ENCODE measurements at regions not wholly inside any gene's neighbourhood (a gene's known extent, or its start where the extent isn't known, plus 50 kb on each side); places are given as distances from the start of the nearest gene placed in this dataset.

DNA sequence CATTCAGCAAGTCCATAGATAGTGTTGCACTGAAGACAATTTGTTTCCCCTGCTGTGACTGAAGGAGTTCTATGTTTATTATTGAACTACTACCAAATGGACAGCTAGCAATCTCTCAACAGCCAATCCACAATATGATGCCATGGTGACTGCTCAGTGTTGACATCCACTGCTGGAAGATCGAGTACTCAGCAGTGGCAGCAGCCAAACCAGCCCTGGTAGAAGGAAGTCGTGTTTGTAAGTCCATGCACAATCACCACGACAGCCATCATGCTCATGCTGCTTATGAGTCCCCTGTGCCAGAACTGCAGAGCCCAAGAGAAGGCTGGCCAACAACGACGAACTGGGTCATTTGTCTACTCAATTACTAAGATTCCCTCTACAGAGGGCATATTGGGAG is 66.4 kb downstream of the OSR1 start:
- Histone ChIP-seq H3K27me3 (no peaks in the 10 kb centered on the region), H3K36me3 (no peaks in the 10 kb centered on the region), H3K4me3 (no peak overlapping the region), H3K27ac (no peak overlapping the region), H3K9me3 (no peaks in the 10 kb centered on the region), H3K4me1 (no peaks in the 10 kb centered on the region)
- DNase-seq: no peak
- intact Hi-C loops (cut with DNase I; ENCODE audit: low total_unique reads): no loop called here
- no peak for TF ChIP-seq CTCF (IDR thresholded peaks at IDR 0.05)
- no peak for TF ChIP-seq POLR2A (IDR thresholded peaks at IDR 0.05)

DNA sequence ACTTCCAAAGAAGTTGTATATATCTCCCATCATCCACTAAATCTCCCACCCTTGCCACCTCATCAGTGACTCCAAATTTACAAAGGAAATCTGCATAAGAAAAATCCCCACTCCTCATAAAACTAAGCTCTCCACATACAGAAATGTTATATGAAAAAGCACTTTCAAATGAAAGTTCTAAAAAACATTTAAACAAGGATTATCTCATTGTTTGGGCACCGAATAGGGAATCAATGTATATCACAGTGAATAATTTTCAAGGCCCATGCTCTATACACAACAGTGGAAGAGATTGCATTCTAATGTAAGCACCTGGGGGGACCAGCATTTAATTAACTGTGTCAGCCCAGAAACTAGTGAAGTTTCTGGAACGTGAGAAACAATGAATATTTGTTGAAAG is 70.1 kb downstream of the OSR1 start:
- Histone ChIP-seq H3K4me3 (no peak overlapping the region), H3K36me3 (no peaks in the 10 kb centered on the region), H3K27ac (no peak overlapping the region), H3K9me3 (no peaks in the 10 kb centered on the region), H3K4me1 (no peaks in the 10 kb centered on the region), H3K27me3 (no peaks in the 10 kb centered on the region)
- intact Hi-C loops (cut with DNase I; ENCODE audit: low total_unique reads): no loop called here
- DNase-seq: no peak
- TF ChIP-seq CTCF (IDR thresholded peaks at IDR 0.05) (no peak), POLR2A (IDR thresholded peaks at IDR 0.05) (no peak)

GRCh38 chr2:19287324-19287723 is 71.1 kb downstream of the OSR1 start:
- TF ChIP-seq CTCF (IDR thresholded peaks at IDR 0.05): no peak
- H3K36me3 ChIP-seq: no peaks in the 10 kb centered on the region
- no peaks in the 10 kb centered on the region for H3K9me3 ChIP-seq
- H3K27ac ChIP-seq: no peak overlapping the region
- intact Hi-C loops (cut with DNase I; ENCODE audit: low total_unique reads): no loop called here
- no peaks in the 10 kb centered on the region for H3K4me1 ChIP-seq
- no peak overlapping the region for H3K4me3 ChIP-seq
- no peak for DNase-seq
- H3K27me3 ChIP-seq: no peaks in the 10 kb centered on the region

DNA sequence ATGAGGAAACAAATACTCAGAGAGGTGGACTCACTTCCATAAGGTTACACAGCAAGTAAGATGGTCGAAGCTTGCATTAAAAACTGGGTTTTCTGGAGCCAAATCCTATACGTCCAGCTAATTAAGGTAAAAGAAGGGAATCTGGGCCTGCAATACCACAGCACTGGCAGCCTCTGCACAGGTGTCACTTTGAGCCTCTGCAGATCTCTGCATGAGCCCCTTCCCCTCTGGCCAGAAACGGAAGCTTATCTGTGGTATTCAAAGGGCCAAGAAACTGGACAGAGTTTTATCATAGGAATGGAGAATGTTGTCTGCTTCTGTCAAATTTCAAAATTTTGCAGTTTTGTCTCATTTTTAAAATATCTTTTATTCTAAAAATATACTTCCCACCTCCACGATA is 76.1 kb downstream of the OSR1 start:
- TF ChIP-seq CTCF (IDR thresholded peaks at IDR 0.05) (no peak), POLR2A (IDR thresholded peaks at IDR 0.05) (no peak)
- intact Hi-C loops (cut with DNase I; ENCODE audit: low total_unique reads): no loop called here
- H3K4me1 ChIP-seq: no peaks in the 10 kb centered on the region

DNA sequence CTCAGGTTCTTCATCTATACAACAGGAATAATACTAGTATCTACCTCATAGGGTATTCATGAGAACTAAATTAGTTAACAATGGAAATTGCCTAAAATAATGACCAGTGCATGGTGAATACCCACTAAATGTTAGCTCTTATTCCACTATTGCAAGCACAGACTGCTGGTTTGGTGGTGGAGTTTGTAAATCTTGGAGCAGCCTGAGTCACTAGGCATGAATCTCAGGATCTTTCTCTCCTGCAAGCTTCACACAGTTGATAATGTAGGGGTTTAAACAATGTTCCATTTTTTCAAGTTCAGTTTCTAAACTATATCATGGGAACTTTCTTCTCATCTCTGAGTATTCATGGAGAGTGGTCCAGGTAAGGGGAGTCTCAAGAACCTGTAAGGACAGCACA is 84.0 kb downstream of the OSR1 start:
- Histone ChIP-seq H3K36me3 (no peaks in the 10 kb centered on the region), H3K4me1 (no peaks in the 10 kb centered on the region), H3K9me3 (no peaks in the 10 kb centered on the region), H3K27me3 (no peaks in the 10 kb centered on the region), H3K27ac (no peak overlapping the region), H3K4me3 (no peak overlapping the region)
- no peak for TF ChIP-seq POLR2A (IDR thresholded peaks at IDR 0.05)
- no peak for TF ChIP-seq CTCF (IDR thresholded peaks at IDR 0.05)
- intact Hi-C loops (cut with DNase I; ENCODE audit: low total_unique reads): no loop called here
- no peak for DNase-seq

More for the DNA sequence above, 76.1 kb downstream of the OSR1 start:
- H3K4me3 ChIP-seq: no peak overlapping the region
- DNase-seq: no peak
- H3K27ac ChIP-seq: no peak overlapping the region
- no peaks in the 10 kb centered on the region for H3K9me3 ChIP-seq
- no peaks in the 10 kb centered on the region for H3K27me3 ChIP-seq
- H3K36me3 ChIP-seq: no peaks in the 10 kb centered on the region
